Glutamatergic neuron (in vitro differentiated cells): ENCODE measurements at regions not wholly inside any gene's neighbourhood (a gene's known extent, or its start where the extent isn't known, plus 50 kb on each side); places are given as distances from the start of the nearest gene placed in this dataset.

Experiments used
- DNase-seq: peaks from one replicate; pipeline ENCODE4 v3.0.0; 2022
- H3K27ac Mint-ChIP-seq: one replicate; pipeline ENCODE4 v1.8.0; 2020; ENCODE audit warnings: mild to moderate bottlenecking, mixed read lengths, inconsistent platforms; ENCODE audit not compliant: unreplicated experiment
- H3K27me3 Mint-ChIP-seq: one replicate; pipeline ENCODE4 v1.8.0; 2020; ENCODE audit warnings: mild to moderate bottlenecking, moderate library complexity, mixed read lengths, inconsistent platforms; ENCODE audit not compliant: unreplicated experiment
- H3K36me3 Mint-ChIP-seq: one replicate; pipeline ENCODE4 v1.8.0; 2020; ENCODE audit warnings: mild to moderate bottlenecking, mixed read lengths, inconsistent platforms; ENCODE audit not compliant: unreplicated experiment
- H3K4me1 Mint-ChIP-seq: one replicate; pipeline ENCODE4 v1.8.0; 2020; ENCODE audit warnings: mild to moderate bottlenecking, low read depth, mixed read lengths, inconsistent platforms; ENCODE audit not compliant: unreplicated experiment
- H3K4me3 Mint-ChIP-seq: one replicate; pipeline ENCODE4 v1.8.0; 2020; ENCODE audit warnings: mild to moderate bottlenecking, mixed read lengths, inconsistent platforms; ENCODE audit not compliant: unreplicated experiment
- H3K9me3 Mint-ChIP-seq: one replicate; pipeline ENCODE4 v1.8.0; 2020; ENCODE audit warnings: mild to moderate bottlenecking, moderate library complexity, mixed read lengths, inconsistent platforms; ENCODE audit not compliant: unreplicated experiment
- CTCF ChIP-seq: fragments of 200-600 bp; sonication (generic); IDR thresholded peaks from one replicate; pipeline ENCODE4 v1.5.0; 2021; ENCODE audit not compliant: partially characterized antibody, unreplicated experiment

- Mint-ChIP-seq H3K4me1 (no peaks in the 10 kb centered on the region), H3K27me3 (no peaks in the 10 kb centered on the region), H3K27ac (no peak overlapping the region), H3K36me3 (no peaks in the 10 kb centered on the region), H3K9me3 (no peaks in the 10 kb centered on the region), H3K4me3 (no peak overlapping the region)
- DNase-seq = no peak
- no peak for TF ChIP-seq CTCF
Observed at GRCh38 chr5:30523061-30523460, 670.4 kb upstream of the CDH6 start.

- Mint-ChIP-seq H3K9me3 (peaks cover 1% of the 10 kb centered on the region), H3K27me3 (no peaks in the 10 kb centered on the region), H3K36me3 (no peaks in the 10 kb centered on the region), H3K27ac (peak overlapping the region; percentile 69), H3K4me3 (no peak overlapping the region), H3K4me1 (peaks cover 12% of the 10 kb centered on the region)
- no peak for DNase-seq
- TF ChIP-seq CTCF = no peak
Observed at GRCh38 chr5:30505014-30505886, 688.2 kb upstream of the CDH6 start.

GRCh38 chr5:30502277-30502676, 691.2 kb upstream of the CDH6 start:
- Mint-ChIP-seq H3K4me3 (no peak overlapping the region), H3K27ac (no peak overlapping the region), H3K27me3 (no peaks in the 10 kb centered on the region), H3K4me1 (peaks cover 12% of the 10 kb centered on the region), H3K36me3 (no peaks in the 10 kb centered on the region), H3K9me3 (peaks cover 1% of the 10 kb centered on the region)
- TF ChIP-seq CTCF = no peak
- no peak for DNase-seq

GRCh38 chr5:30501065-30501464, 692.4 kb upstream of the CDH6 start:
- DNase-seq = no peak
- no peak for TF ChIP-seq CTCF
- H3K9me3 Mint-ChIP-seq = peaks cover 1% of the 10 kb centered on the region
- peaks cover 13% of the 10 kb centered on the region for H3K4me1 Mint-ChIP-seq
- H3K27me3 Mint-ChIP-seq = no peaks in the 10 kb centered on the region
- H3K4me3 Mint-ChIP-seq = no peak overlapping the region
- H3K36me3 Mint-ChIP-seq = no peaks in the 10 kb centered on the region
- H3K27ac Mint-ChIP-seq = no peak overlapping the region

GRCh38 chr5:30500513-30500912, 693.0 kb upstream of the CDH6 start:
- TF ChIP-seq CTCF = no peak
- Mint-ChIP-seq H3K36me3 (no peaks in the 10 kb centered on the region), H3K9me3 (peaks cover 1% of the 10 kb centered on the region), H3K4me3 (no peak overlapping the region), H3K4me1 (peaks cover 15% of the 10 kb centered on the region), H3K27ac (no peak overlapping the region), H3K27me3 (no peaks in the 10 kb centered on the region)
- no peak for DNase-seq
